Endothelial cell of umbilical vein (primary cell): ENCODE measurements at regions not wholly inside any gene's neighbourhood (a gene's known extent, or its start where the extent isn't known, plus 50 kb on each side); places are given as distances from the start of the nearest gene placed in this dataset.

Source experiments
- CTCF ChIP-seq, 2 donors: IDR thresholded peaks; 1 replicate in 1 of 2; 2 replicates in 1 of 2; pipeline ENCODE4 v1.5.1; 2011; ENCODE audit warnings: low read length in 2 of 2, mild to moderate bottlenecking in 2 of 2, moderate library complexity in 2 of 2, control low read depth in 1 of 2, inconsistent platforms in 1 of 2, low read depth in 1 of 2; ENCODE audit not compliant: insufficient read depth in 1 of 2; ENCODE audit errors: extremely low read depth in 1 of 2
- FOS ChIP-seq: IDR thresholded peaks from 2 replicates; pipeline ENCODE4 v1.6.1; 2011; ENCODE audit warnings: mild to moderate bottlenecking, low read length, moderate library complexity, borderline replicate concordance; ENCODE audit not compliant: insufficient read depth
- POLR2A ChIP-seq: IDR thresholded peaks from 2 replicates; pipeline ENCODE4 v1.6.1; 2012; ENCODE audit warnings: low read depth, mild to moderate bottlenecking, control low read depth, low read length

GRCh38 chr7:153370092-153370491 lies 610.5 kb downstream of the ACTR3B start:
- TF ChIP-seq CTCF (IDR thresholded peaks at IDR 0.05; ENCODE audit: extremely low read depth in 1 of 2, insufficient read depth in 1 of 2, low read depth in 1 of 2, low read length in 2 of 2) (no peak), FOS (no peak), POLR2A (no peak)
